Common myeloid progenitor, CD34-positive (primary cell): ENCODE measurements at regions not wholly inside any gene's neighbourhood (a gene's known extent, or its start where the extent isn't known, plus 50 kb on each side); places are given as distances from the start of the nearest gene placed in this dataset.

Experiments
- CTCF ChIA-PET: fragments of 350-600 bp; sonication (Branson Sonifier 250); formaldehyde crosslinking; loops from one replicate; lab custom pipeline; 2021; ENCODE audit warnings: antibody characterized with exemption; lab: Charles Lee
- POLR2A ChIA-PET: fragments of 350-600 bp; sonication (Branson Sonifier 250); formaldehyde crosslinking; loops from one replicate; lab custom pipeline; 2021; ENCODE audit warnings: antibody characterized with exemption; lab: Charles Lee
- DNase-seq, 3 donors: peaks; one replicate each; pipeline versions ENCODE4 v3.0.0 to v3.0.0-alpha.2; 2013
- H3K27ac ChIP-seq, 2 experiments: 1 replicate in 1 of 2; 2 replicates in 1 of 2; pipeline ENCODE4 v1.7.0; 2013; ENCODE audit warnings: inconsistent platforms in 2 of 2, low read length in 2 of 2, mild to moderate bottlenecking in 2 of 2, low read depth in 1 of 2, moderate library complexity in 1 of 2; ENCODE audit not compliant: severe bottlenecking in 2 of 2, insufficient read depth in 1 of 2, poor library complexity in 1 of 2
- H3K27me3 ChIP-seq, 5 experiments: replicated peaks in 2 of 5; 1 replicate in 3 of 5; 2 replicates in 2 of 5; pipeline versions ENCODE4 v1.6.1 to v1.7.0; 2013; ENCODE audit warnings: low read length in 4 of 5, mild to moderate bottlenecking in 2 of 5, moderate library complexity in 2 of 5, inconsistent platforms in 1 of 5; ENCODE audit not compliant: insufficient read depth in 5 of 5, control insufficient read depth in 4 of 5
- H3K36me3 ChIP-seq, 4 experiments: 1 replicate in 2 of 4; 2 replicates in 2 of 4; pipeline versions ENCODE4 v1.6.1 to v1.7.0; 2013; ENCODE audit warnings: low read length in 3 of 4, control low read depth in 1 of 4, mild to moderate bottlenecking in 1 of 4; ENCODE audit not compliant: control insufficient read depth in 4 of 4, insufficient read depth in 4 of 4
- H3K4me1 ChIP-seq, 4 experiments: 1 replicate in 3 of 4; 2 replicates in 1 of 4; pipeline versions ENCODE4 v1.6.1 to v1.7.1; 2013; ENCODE audit warnings: low read length in 3 of 4, mild to moderate bottlenecking in 3 of 4, control low read depth in 1 of 4, inconsistent platforms in 1 of 4, moderate library complexity in 1 of 4; ENCODE audit not compliant: control insufficient read depth in 4 of 4, insufficient read depth in 4 of 4; ENCODE audit errors: control extremely low read depth in 1 of 4
- H3K4me3 ChIP-seq, 7 experiments: 1 replicate in 4 of 7; 2 replicates in 3 of 7; pipeline versions ENCODE4 v1.5.1 to v1.7.0; 2013; ENCODE audit warnings: mild to moderate bottlenecking in 7 of 7, low read length in 6 of 7, moderate library complexity in 6 of 7, inconsistent platforms in 2 of 7, low read depth in 2 of 7, control low read depth in 1 of 7; ENCODE audit not compliant: insufficient read depth in 4 of 7, control insufficient read depth in 1 of 7; ENCODE audit errors: extremely low read depth in 1 of 7
- H3K9me3 ChIP-seq, 5 experiments: 1 replicate in 4 of 5; 2 replicates in 1 of 5; pipeline versions ENCODE4 v1.6.1 to v1.7.1; 2013; ENCODE audit warnings: low read length in 4 of 5, mild to moderate bottlenecking in 2 of 5, inconsistent platforms in 1 of 5, low read depth in 1 of 5, moderate library complexity in 1 of 5; ENCODE audit not compliant: control insufficient read depth in 4 of 5, insufficient read depth in 2 of 5; ENCODE audit errors: control extremely low read depth in 1 of 5
- WGBS: methylation state at CpG from one replicate; pipeline ENCODE4 v1.1.5; 2013; ENCODE audit not compliant: insufficient coverage; 5-methylcytosine and 5-hydroxymethylcytosine counted together

- Histone ChIP-seq H3K27me3 (peaks cover 0 to 14% (median 7%) of the 10 kb centered on the region in 5 experiments), H3K27ac (no peak overlapping the region), H3K4me3 (no peak overlapping the region), H3K9me3 (no peaks in the 10 kb centered on the region), H3K4me1 (peaks cover 0 to 16% (median 10%) of the 10 kb centered on the region in 4 experiments), H3K36me3 (no peaks in the 10 kb centered on the region)
- ChIA-PET CTCF (no interaction called here), POLR2A (no interaction called here)
- WGBS: 95% methylated on average over 12 of the region's 15 CpGs
- no peak for DNase-seq
Observed at GRCh38 chr22:49721211-49721763, 106.4 kb downstream of the BRD1 start.

- peaks cover 0 to 13% (median 10%) of the 10 kb centered on the region in 4 experiments for H3K4me1 ChIP-seq
- H3K36me3 ChIP-seq: no peaks in the 10 kb centered on the region
- ChIA-PET CTCF (no interaction called here), POLR2A (no interaction called here)
- no peak overlapping the region for H3K27ac ChIP-seq
- 94% methylated on average over 16 of the region's 18 CpGs for WGBS
- H3K27me3 ChIP-seq: peaks cover 0 to 8% (median 2%) of the 10 kb centered on the region in 5 experiments
- H3K9me3 ChIP-seq: no peaks in the 10 kb centered on the region
- no peak for DNase-seq
- no peak overlapping the region for H3K4me3 ChIP-seq
Observed at GRCh38 chr22:49720279-49720959, 107.3 kb downstream of the BRD1 start.

GRCh38 chr22:49719046-49719445 lies 108.6 kb downstream of the BRD1 start:
- Histone ChIP-seq H3K27ac (no peak overlapping the region), H3K9me3 (no peaks in the 10 kb centered on the region), H3K36me3 (no peaks in the 10 kb centered on the region), H3K4me1 (peaks cover 0 to 2% (median under 1%) of the 10 kb centered on the region in 4 experiments), H3K27me3 (peaks cover 0 to 4% (median 0%) of the 10 kb centered on the region in 5 experiments), H3K4me3 (no peak overlapping the region)
- POLR2A ChIA-PET: interaction anchor here (0.6 kb wide), 1 partner anchor 109 kb away, joined by 3 read pairs; no protein-coding TSS in a partner anchor
- DNase-seq: no peak
- CTCF ChIA-PET: interaction anchor here (0.8 to 1.1 kb wide), 2 partner anchors 11 to 68 kb away, joined by 3 to 4 read pairs; no protein-coding TSS in a partner anchor
- WGBS: 97% methylated on average over 10 of the region's 10 CpGs

GRCh38 chr22:49718396-49718795 lies 109.3 kb downstream of the BRD1 start:
- POLR2A ChIA-PET: no interaction called here
- peaks cover 0 to 2% (median 0%) of the 10 kb centered on the region in 5 experiments for H3K27me3 ChIP-seq
- CTCF ChIA-PET: interaction anchor here (0.8 to 1.1 kb wide), 2 partner anchors 10 to 67 kb away, joined by 3 to 4 read pairs; no protein-coding TSS in a partner anchor
- H3K9me3 ChIP-seq: no peaks in the 10 kb centered on the region
- H3K36me3 ChIP-seq: no peaks in the 10 kb centered on the region
- H3K27ac ChIP-seq: no peak overlapping the region
- DNase-seq: no peak
- H3K4me1 ChIP-seq: no peaks in the 10 kb centered on the region
- no peak overlapping the region for H3K4me3 ChIP-seq
- 92% methylated on average over 7 of the region's 7 CpGs for WGBS

GRCh38 chr22:49717322-49717919 lies 110.3 kb downstream of the BRD1 start:
- no peaks in the 10 kb centered on the region for H3K9me3 ChIP-seq
- H3K4me1 ChIP-seq: no peaks in the 10 kb centered on the region
- H3K27me3 ChIP-seq: peaks cover 0 to 4% (median 0%) of the 10 kb centered on the region in 5 experiments
- no peak overlapping the region for H3K27ac ChIP-seq
- WGBS: 90% methylated on average over 20 of the region's 24 CpGs
- DNase-seq: no peak
- no peak overlapping the region for H3K4me3 ChIP-seq
- no peaks in the 10 kb centered on the region for H3K36me3 ChIP-seq
- CTCF ChIA-PET: no interaction called here
- POLR2A ChIA-PET: no interaction called here

- Histone ChIP-seq H3K4me3 (no peak overlapping the region), H3K27me3 (peaks cover 0 to 4% (median 0%) of the 10 kb centered on the region in 5 experiments), H3K4me1 (no peaks in the 10 kb centered on the region), H3K9me3 (no peaks in the 10 kb centered on the region), H3K27ac (no peak overlapping the region), H3K36me3 (no peaks in the 10 kb centered on the region)
- ChIA-PET CTCF (no interaction called here), POLR2A (no interaction called here)
- DNase-seq: no peak
- WGBS: 69% methylated on average over 7 of the region's 12 CpGs
Observed at GRCh38 chr22:49716441-49716840, 111.2 kb downstream of the BRD1 start.

GRCh38 chr22:49715450-49715849 lies 112.2 kb downstream of the BRD1 start:
- no peak for DNase-seq
- Histone ChIP-seq H3K36me3 (no peaks in the 10 kb centered on the region), H3K4me1 (peaks cover 0 to 2% (median 0%) of the 10 kb centered on the region in 4 experiments), H3K9me3 (peaks cover 0 to 3% (median 0%) of the 10 kb centered on the region in 5 experiments), H3K27me3 (peaks cover 0 to 4% (median 0%) of the 10 kb centered on the region in 5 experiments), H3K4me3 (no peak overlapping the region), H3K27ac (no peak overlapping the region)
- 100% methylated on average over 3 of the region's 3 CpGs for WGBS
- ChIA-PET CTCF (no interaction called here), POLR2A (no interaction called here)
